Bone marrow (tissue), 2 donors: ENCODE measurements at regions not wholly inside any gene's neighbourhood (a gene's known extent, or its start where the extent isn't known, plus 50 kb on each side); places are given as distances from the start of the nearest gene placed in this dataset.

ENCODE experiments used
- DNase-seq, 2 donors: peaks; one replicate each; lab custom pipeline; 2025; lab: John Stamatoyannopoulos, UW

- no peak for DNase-seq
Measured at GRCh38 chr14:26928019-26928418, 330.2 kb upstream of the NOVA1 start.

GRCh38 chr14:26929361-26929760 lies 331.5 kb upstream of the NOVA1 start:
- no peak for DNase-seq

GRCh38 chr14:26930576-26930975 lies 332.7 kb upstream of the NOVA1 start:
- no peak for DNase-seq

GRCh38 chr14:26932606-26933005 lies 334.8 kb upstream of the NOVA1 start:
- DNase-seq, result no peak

- no peak for DNase-seq
Measured at GRCh38 chr14:26933431-26933830, 335.6 kb upstream of the NOVA1 start.

GRCh38 chr14:26934151-26934550 lies 336.3 kb upstream of the NOVA1 start:
- no peak for DNase-seq

GRCh38 chr14:26935733-26936132 lies 337.9 kb upstream of the NOVA1 start:
- DNase-seq, result no peak

GRCh38 chr14:26938054-26938453 lies 340.2 kb upstream of the NOVA1 start:
- no peak for DNase-seq

GRCh38 chr14:26939755-26940154 lies 341.9 kb upstream of the NOVA1 start:
- DNase-seq, result no peak

GRCh38 chr14:26941521-26941920 lies 343.7 kb upstream of the NOVA1 start:
- DNase-seq, result no peak

GRCh38 chr14:26947265-26947664 lies 349.4 kb upstream of the NOVA1 start:
- DNase-seq, result no peak

- no peak for DNase-seq
Measured at GRCh38 chr14:26959437-26959836, 361.6 kb upstream of the NOVA1 start.

- DNase-seq, result no peak
Measured at GRCh38 chr14:26959972-26960660, 362.3 kb upstream of the NOVA1 start.

- no peak for DNase-seq
Measured at GRCh38 chr14:26963711-26964110, 365.9 kb upstream of the NOVA1 start.

- DNase-seq, result no peak
Measured at GRCh38 chr14:26965490-26965889, 367.7 kb upstream of the NOVA1 start.

- DNase-seq, result no peak
Measured at GRCh38 chr14:26966908-26967307, 369.1 kb upstream of the NOVA1 start.

GRCh38 chr14:26974965-26975364 lies 377.1 kb upstream of the NOVA1 start:
- DNase-seq, result no peak

- DNase-seq, result no peak
Measured at GRCh38 chr14:26982071-26982470, 384.2 kb upstream of the NOVA1 start.

- DNase-seq, result no peak
Measured at GRCh38 chr14:26984311-26985177, 386.7 kb upstream of the NOVA1 start.

- DNase-seq, result no peak
Measured at GRCh38 chr14:26987744-26988363, 390.0 kb upstream of the NOVA1 start.

GRCh38 chr14:26990946-26991345 lies 393.1 kb upstream of the NOVA1 start:
- DNase-seq, result no peak

GRCh38 chr14:26992403-26993115 lies 394.7 kb upstream of the NOVA1 start:
- no peak for DNase-seq
